GF-D8 (cell line): ENCODE measurements at regions not wholly inside any gene's neighbourhood (a gene's known extent, or its start where the extent isn't known, plus 50 kb on each side); places are given as distances from the start of the nearest gene placed in this dataset.

Experiments used
- DNase-seq: peaks from one replicate; lab custom pipeline; 2025; lab: John Stamatoyannopoulos, UW

GRCh38 chr2:18927525-18928232, 338.3 kb upstream of the NT5C1B start:
- DNase-seq: no peak

GRCh38 chr2:18926631-18927524, 337.5 kb upstream of the NT5C1B start:
- DNase-seq: no peak

GRCh38 chr2:18925296-18925695, 335.9 kb upstream of the NT5C1B start:
- DNase-seq: no peak

GRCh38 chr2:18924886-18925285, 335.5 kb upstream of the NT5C1B start:
- no peak for DNase-seq

- no peak for DNase-seq
Measured at GRCh38 chr2:18924386-18924785, 335.0 kb upstream of the NT5C1B start.

- no peak for DNase-seq
Measured at GRCh38 chr2:18922276-18922675, 332.9 kb upstream of the NT5C1B start.

GRCh38 chr2:18918280-18918679, 328.9 kb upstream of the NT5C1B start:
- no peak for DNase-seq

GRCh38 chr2:18915227-18915626, 325.9 kb upstream of the NT5C1B start:
- DNase-seq: no peak

- no peak for DNase-seq
Measured at GRCh38 chr2:18913512-18913911, 324.1 kb upstream of the NT5C1B start.

- no peak for DNase-seq
Measured at GRCh38 chr2:18912225-18912888, 323.0 kb upstream of the NT5C1B start.

- no peak for DNase-seq
Measured at GRCh38 chr2:18911416-18911815, 322.0 kb upstream of the NT5C1B start.

- DNase-seq: no peak
Measured at GRCh38 chr2:18910843-18911242, 321.5 kb upstream of the NT5C1B start.

- DNase-seq: no peak
Measured at GRCh38 chr2:18907937-18908336, 318.6 kb upstream of the NT5C1B start.

- no peak for DNase-seq
Measured at GRCh38 chr2:18907508-18907907, 318.1 kb upstream of the NT5C1B start.

- DNase-seq: no peak
Measured at GRCh38 chr2:18903750-18904149, 314.4 kb upstream of the NT5C1B start.

GRCh38 chr2:18901242-18901641, 311.9 kb upstream of the NT5C1B start:
- no peak for DNase-seq

- DNase-seq: no peak
Measured at GRCh38 chr2:18900691-18901141, 311.3 kb upstream of the NT5C1B start.

- DNase-seq: no peak
Measured at GRCh38 chr2:18899725-18900124, 310.4 kb upstream of the NT5C1B start.

- DNase-seq: no peak
Measured at GRCh38 chr2:18898271-18898670, 308.9 kb upstream of the NT5C1B start.

GRCh38 chr2:18896125-18896764, 306.9 kb upstream of the NT5C1B start:
- no peak for DNase-seq

- no peak for DNase-seq
Measured at GRCh38 chr2:18891600-18892345, 302.4 kb upstream of the NT5C1B start.
